Mucosa of rectum (tissue), 2 donors: ENCODE measurements at regions not wholly inside any gene's neighbourhood (a gene's known extent, or its start where the extent isn't known, plus 50 kb on each side); places are given as distances from the start of the nearest gene placed in this dataset.
A peak's percentile ranks its signal among the peaks of the same experiment; 100 is the strongest.

Source experiments
- H3K27ac ChIP-seq, 2 donors: one replicate each; pipeline ENCODE4 v1.7.0; 2013; ENCODE audit warnings: inconsistent platforms in 2 of 2, low read depth in 2 of 2, low read length in 2 of 2
- H3K27me3 ChIP-seq, 2 donors: one replicate each; pipeline ENCODE4 v1.7.0; 2013; ENCODE audit warnings: low read length in 2 of 2; ENCODE audit not compliant: control insufficient read depth in 2 of 2, insufficient read depth in 2 of 2
- H3K36me3 ChIP-seq, 2 donors: one replicate each; pipeline ENCODE4 v1.7.0; 2013; ENCODE audit warnings: low read length in 2 of 2; ENCODE audit not compliant: control insufficient read depth in 2 of 2, insufficient read depth in 2 of 2
- H3K4me1 ChIP-seq, 2 donors: one replicate each; pipeline ENCODE4 v1.7.0; 2013; ENCODE audit warnings: low read length in 2 of 2, mild to moderate bottlenecking in 1 of 2; ENCODE audit not compliant: control insufficient read depth in 2 of 2, insufficient read depth in 2 of 2
- H3K4me3 ChIP-seq, 2 donors: one replicate each; pipeline ENCODE4 v1.7.0; 2013; ENCODE audit warnings: low read length in 2 of 2
- H3K9ac ChIP-seq, 2 donors: one replicate each; pipeline ENCODE4 v1.7.0; 2013; ENCODE audit warnings: low read length in 2 of 2, low read depth in 1 of 2, mild to moderate bottlenecking in 1 of 2
- H3K9me3 ChIP-seq, 2 donors: one replicate each; pipeline ENCODE4 v1.7.0; 2013; ENCODE audit warnings: low read length in 2 of 2; ENCODE audit not compliant: control insufficient read depth in 2 of 2
- donor health status: healthy.
- donor health status: Normal muscosa, but diverticular disease.

DNA sequence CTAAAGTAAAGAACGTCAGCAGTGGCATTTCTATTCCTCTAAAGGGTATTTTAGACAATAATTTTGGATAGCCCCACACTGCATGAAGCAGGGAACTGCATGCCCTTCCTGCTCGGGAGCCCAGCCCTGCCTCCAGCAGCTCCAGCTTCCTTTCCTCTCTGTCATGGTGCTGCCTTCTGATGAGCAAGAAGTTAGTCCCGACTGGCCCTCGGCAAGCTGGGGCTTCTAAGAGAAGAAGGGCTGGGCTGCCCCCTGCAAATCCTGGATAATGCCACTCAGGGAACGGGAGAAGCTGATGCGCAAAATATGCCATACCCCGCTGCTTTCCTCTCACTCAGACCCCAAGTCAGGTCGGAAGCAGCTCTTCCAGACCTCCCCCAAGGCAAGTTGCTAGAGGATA, 296.4 kb downstream of the ETS1 start:
- peak overlapping the region; percentile 22 to 46 for H3K4me3 ChIP-seq

DNA sequence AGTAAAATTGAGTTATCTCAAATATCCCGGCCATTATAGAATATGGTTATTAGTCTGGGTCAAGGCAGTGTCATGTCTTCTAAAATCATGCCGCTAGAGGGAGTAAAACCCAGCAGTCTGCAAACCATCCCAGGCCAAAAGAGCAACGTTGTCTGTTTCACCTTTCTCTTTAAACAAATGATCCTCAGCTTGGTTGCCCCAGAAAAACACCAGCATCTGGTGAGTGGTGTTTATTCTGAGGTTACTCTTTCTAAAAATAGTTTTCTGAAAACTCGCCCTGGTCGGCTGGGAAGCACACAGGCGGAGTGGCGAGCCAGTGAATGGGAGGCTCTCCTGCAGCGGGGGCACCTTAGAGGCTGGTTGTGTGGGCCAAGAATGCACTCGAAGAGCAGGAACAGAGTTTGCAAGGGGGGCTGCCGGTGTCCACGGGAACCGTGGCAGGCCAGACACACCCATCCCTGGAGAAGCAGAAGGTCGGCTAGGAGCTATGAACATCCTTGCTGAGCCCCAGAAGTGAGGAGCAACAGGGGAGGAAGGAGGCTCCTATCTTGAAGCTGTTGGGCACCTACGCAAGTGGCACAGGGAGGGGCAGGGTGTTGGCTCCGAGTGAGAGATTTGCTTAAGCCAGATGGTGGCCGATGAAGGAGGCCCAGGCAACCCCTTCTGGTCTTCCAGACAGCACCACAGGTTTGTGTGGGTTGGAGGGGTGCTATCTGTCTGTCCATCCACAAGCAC, 297.1 kb downstream of the ETS1 start:
- Histone ChIP-seq H3K4me3 (peak overlapping the region; percentile 37 to 54), H3K27me3 (no peaks in the 10 kb centered on the region), H3K9me3 (no peaks in the 10 kb centered on the region), H3K36me3 (no peaks in the 10 kb centered on the region), H3K27ac (peak overlapping the region; percentile 85 to 91), H3K4me1 (peaks cover 31 to 47% of the 10 kb centered on the region in 2 donors), H3K9ac (peak overlapping the region; percentile 18 to 62)

More for the DNA sequence above, 296.4 kb downstream of the ETS1 start:
- Histone ChIP-seq H3K36me3 (no peaks in the 10 kb centered on the region), H3K4me1 (peaks cover 31 to 47% of the 10 kb centered on the region in 2 donors), H3K9ac (peak overlapping the region; percentile 18 to 62), H3K27ac (peak overlapping the region; percentile 85 to 91), H3K27me3 (no peaks in the 10 kb centered on the region), H3K9me3 (no peaks in the 10 kb centered on the region)

DNA sequence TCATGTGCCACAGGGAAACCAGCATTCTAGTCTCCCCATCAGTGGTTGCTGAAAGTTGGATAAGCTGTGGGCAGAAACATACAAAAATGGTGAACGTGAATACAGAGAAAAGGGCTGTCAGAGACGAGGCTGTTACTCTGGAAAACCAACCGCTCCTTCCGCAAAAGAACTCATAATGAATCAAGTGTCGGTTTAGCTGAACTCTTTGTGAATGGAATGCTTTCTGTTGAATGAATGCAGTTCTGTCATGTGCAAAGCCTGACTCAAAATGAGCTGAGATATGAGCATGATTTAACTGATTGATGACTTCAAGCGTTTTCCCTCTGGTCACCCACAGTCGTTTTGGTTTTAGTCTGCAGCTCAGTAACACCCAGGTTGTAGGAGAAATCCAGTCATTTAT, 298.3 kb downstream of the ETS1 start:
- Histone ChIP-seq H3K36me3 (no peaks in the 10 kb centered on the region), H3K27me3 (no peaks in the 10 kb centered on the region), H3K9ac (no peak overlapping the region), H3K9me3 (no peaks in the 10 kb centered on the region), H3K4me1 (peaks cover 26 to 37% of the 10 kb centered on the region in 2 donors), H3K4me3 (no peak overlapping the region), H3K27ac (no peak overlapping the region)

DNA sequence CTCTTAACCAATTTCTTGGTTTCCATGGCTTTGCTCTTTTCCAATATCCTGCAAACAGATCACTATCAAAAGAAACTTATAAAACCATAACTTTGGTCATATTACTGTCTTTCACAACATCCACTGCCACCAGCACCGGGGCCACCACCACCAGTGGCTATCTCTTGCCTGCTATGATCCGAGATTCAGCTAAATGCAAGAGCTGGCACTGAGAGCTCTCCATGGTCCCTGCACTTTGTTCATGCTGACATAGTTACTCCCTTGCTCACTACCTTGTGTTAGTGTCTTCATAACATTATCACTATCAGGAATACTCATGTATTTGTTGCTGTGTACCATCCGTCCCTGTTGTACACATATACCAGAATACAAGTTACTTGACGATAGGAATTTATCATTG, 299.0 kb downstream of the ETS1 start:
- no peaks in the 10 kb centered on the region for H3K9me3 ChIP-seq
- no peak overlapping the region for H3K4me3 ChIP-seq
- H3K36me3 ChIP-seq, result no peaks in the 10 kb centered on the region
- H3K27ac ChIP-seq, result no peak overlapping the region
- H3K4me1 ChIP-seq, result peaks cover 19 to 31% of the 10 kb centered on the region in 2 donors
- H3K27me3 ChIP-seq, result no peaks in the 10 kb centered on the region
- no peak overlapping the region for H3K9ac ChIP-seq

DNA sequence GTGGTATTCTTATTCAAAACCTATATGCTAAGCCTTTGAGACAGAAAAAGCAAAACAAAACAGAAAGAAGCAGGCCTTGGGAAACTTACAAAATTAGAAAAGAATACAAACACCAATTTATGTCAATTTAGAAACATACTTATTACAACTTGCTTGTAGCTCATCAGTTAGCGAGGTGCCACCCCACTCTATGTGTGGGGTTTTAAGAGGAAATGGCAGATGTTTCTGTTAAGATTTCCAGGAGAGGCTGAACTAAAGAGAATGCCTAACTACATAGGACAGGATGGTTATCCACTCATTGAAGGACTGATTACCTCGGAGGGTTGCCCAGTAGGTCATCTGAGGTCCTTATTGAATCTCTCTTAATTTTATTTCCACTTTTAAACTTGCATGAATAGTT, 302.0 kb downstream of the ETS1 start:
- Histone ChIP-seq H3K4me3 (no peak overlapping the region), H3K9me3 (no peaks in the 10 kb centered on the region), H3K27ac (no peak overlapping the region), H3K36me3 (no peaks in the 10 kb centered on the region), H3K9ac (no peak overlapping the region), H3K27me3 (no peaks in the 10 kb centered on the region), H3K4me1 (peaks cover 0 to 2% of the 10 kb centered on the region in 2 donors)

DNA sequence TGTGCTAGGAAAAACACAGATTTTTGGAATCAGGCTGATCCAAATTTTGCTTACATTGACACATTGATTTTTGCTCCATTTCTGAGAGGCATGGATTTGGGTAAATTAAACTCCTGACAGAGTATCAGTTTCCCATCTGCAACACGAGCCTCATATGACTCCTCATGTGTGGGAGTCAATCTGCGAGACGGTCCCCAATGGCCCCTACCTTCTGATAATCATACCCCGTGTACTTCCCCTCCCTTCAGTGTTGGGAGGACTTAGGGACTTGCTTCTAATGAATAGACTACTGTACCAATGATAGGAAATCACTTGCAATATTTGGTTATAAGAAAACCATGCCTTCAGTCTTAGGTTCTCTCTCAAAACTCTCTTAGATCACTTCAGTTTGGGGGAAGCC, 302.7 kb downstream of the ETS1 start:
- Histone ChIP-seq H3K27me3 (no peaks in the 10 kb centered on the region), H3K4me1 (no peaks in the 10 kb centered on the region), H3K36me3 (no peaks in the 10 kb centered on the region), H3K9ac (no peak overlapping the region), H3K4me3 (no peak overlapping the region), H3K9me3 (no peaks in the 10 kb centered on the region), H3K27ac (no peak overlapping the region)

DNA sequence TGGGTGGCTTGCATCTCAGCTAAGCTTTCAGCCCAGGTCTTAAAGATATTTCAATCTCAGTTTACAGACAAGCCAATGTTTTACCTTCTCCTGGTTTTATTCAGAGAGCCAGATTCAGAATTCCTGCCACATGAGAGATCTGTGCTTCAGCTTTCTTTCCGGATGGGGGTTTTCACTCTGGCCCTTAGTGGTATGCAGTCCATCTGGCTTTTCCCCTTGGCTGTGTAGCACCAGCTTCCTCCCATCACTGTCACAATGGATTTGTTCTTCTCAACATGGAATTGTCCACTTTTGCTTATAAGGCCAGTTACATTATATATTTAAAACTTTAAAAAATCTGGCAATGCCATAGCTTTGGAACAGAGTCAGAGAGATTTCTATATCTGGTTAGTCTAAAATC, 303.9 kb downstream of the ETS1 start:
- Histone ChIP-seq H3K36me3 (no peaks in the 10 kb centered on the region), H3K27me3 (no peaks in the 10 kb centered on the region), H3K4me3 (no peak overlapping the region), H3K4me1 (no peaks in the 10 kb centered on the region), H3K9me3 (no peaks in the 10 kb centered on the region), H3K27ac (no peak overlapping the region), H3K9ac (no peak overlapping the region)

DNA sequence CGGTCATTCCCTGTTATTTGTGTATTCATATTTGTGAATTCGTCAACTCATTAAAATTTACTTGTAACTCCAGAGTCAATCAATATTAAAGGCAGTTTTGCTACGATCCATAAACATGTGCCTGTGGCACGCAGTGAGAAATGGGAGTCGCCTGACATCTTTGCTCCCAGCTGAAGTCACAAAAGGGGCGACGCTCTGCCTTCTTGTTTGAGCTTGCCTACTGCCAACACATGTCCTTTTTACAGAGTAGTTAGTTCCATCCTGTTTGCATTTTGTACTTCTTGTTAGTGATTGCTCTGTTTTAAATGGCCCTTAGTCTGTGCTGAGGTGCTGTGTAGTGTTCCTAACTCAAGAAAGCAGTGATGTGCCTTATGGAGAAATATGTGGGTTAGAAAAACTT, 305.3 kb downstream of the ETS1 start:
- no peaks in the 10 kb centered on the region for H3K9me3 ChIP-seq
- no peak overlapping the region for H3K4me3 ChIP-seq
- H3K36me3 ChIP-seq, result no peaks in the 10 kb centered on the region
- no peak overlapping the region for H3K27ac ChIP-seq
- H3K27me3 ChIP-seq, result no peaks in the 10 kb centered on the region
- H3K9ac ChIP-seq, result no peak overlapping the region
- no peaks in the 10 kb centered on the region for H3K4me1 ChIP-seq

DNA sequence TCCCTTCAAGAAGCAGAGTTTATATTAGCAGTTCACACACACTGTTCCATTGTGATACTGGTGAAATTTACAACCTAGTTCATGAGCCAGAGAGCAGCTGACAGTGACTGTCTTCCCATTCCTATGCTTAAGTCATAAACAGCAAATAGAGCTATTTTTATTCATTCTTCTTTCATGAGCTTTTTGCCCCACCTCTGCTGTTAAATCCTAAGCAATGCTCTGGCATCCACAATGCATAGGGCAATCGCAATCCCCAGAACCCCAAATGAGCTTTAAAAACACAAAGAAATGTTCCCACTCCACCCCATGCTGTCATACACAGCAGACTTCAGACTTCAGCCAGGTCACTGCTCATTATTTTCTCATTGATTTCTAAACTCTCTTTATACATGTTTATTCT, 307.5 kb downstream of the ETS1 start:
- Histone ChIP-seq H3K9ac (no peak overlapping the region), H3K36me3 (no peaks in the 10 kb centered on the region), H3K4me1 (no peaks in the 10 kb centered on the region), H3K27ac (no peak overlapping the region), H3K27me3 (no peaks in the 10 kb centered on the region), H3K9me3 (no peaks in the 10 kb centered on the region), H3K4me3 (no peak overlapping the region)

DNA sequence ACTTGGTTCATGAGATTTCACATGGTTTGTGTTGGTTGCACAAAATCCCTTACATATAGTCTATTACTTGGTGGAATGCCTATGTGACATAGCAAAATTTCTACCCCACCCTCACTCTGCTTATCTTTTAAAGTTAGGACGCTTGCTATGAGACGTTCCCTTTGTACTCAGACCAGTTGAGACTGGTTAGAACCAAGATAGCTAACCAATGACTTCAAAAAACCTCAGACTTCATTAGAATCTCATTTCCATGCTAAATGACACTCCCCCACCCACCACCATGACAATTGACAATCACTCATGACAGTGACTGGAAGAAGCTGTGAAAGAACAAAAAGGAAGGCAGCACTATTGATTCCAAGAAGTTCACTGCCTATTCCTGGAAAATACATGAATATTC, 313.6 kb downstream of the ETS1 start:
- no peaks in the 10 kb centered on the region for H3K27me3 ChIP-seq
- H3K27ac ChIP-seq, result no peak overlapping the region
- H3K4me3 ChIP-seq, result no peak overlapping the region
- H3K9me3 ChIP-seq, result no peaks in the 10 kb centered on the region
- H3K4me1 ChIP-seq, result no peaks in the 10 kb centered on the region
- no peaks in the 10 kb centered on the region for H3K36me3 ChIP-seq
- H3K9ac ChIP-seq, result no peak overlapping the region
